Large intestine (tissue), 3 donors: ENCODE measurements at regions not wholly inside any gene's neighbourhood (a gene's known extent, or its start where the extent isn't known, plus 50 kb on each side); places are given as distances from the start of the nearest gene placed in this dataset.

Source experiments
- DNase-seq, 2 donors: peaks; one replicate each; pipeline versions ENCODE4 v3.0.0 to v3.0.0-alpha.2; 2013
- H3K27ac ChIP-seq: one replicate; pipeline ENCODE4 v1.5.1; 2013; ENCODE audit warnings: low read length
- H3K27me3 ChIP-seq: 2 replicates; pipeline ENCODE4 v1.6.1; 2013; ENCODE audit warnings: low read length; ENCODE audit not compliant: control insufficient read depth, insufficient read depth
- H3K36me3 ChIP-seq: 2 replicates; pipeline ENCODE4 v1.6.1; 2013; ENCODE audit warnings: low read length; ENCODE audit not compliant: control insufficient read depth, insufficient read depth
- H3K4me1 ChIP-seq: one replicate; pipeline ENCODE4 v1.6.1; 2013; ENCODE audit warnings: low read length; ENCODE audit not compliant: control insufficient read depth, insufficient read depth
- H3K4me3 ChIP-seq: one replicate; pipeline ENCODE4 v1.5.1; 2013; ENCODE audit warnings: low read length
- H3K9me3 ChIP-seq: one replicate; pipeline ENCODE4 v1.6.1; 2013; ENCODE audit warnings: mild to moderate bottlenecking, low read depth, low read length, moderate library complexity; ENCODE audit not compliant: control insufficient read depth
- WGBS: methylation state at CpG from one replicate; pipeline ENCODE4 v1.1.5; 2013; ENCODE audit warnings: low lambda C conversion rate; ENCODE audit not compliant: insufficient coverage; 5-methylcytosine and 5-hydroxymethylcytosine counted together

GRCh38 chr3:181660337-181660736 lies 51.4 kb upstream of the SOX2 start:
- H3K4me3 ChIP-seq = no peak overlapping the region
- H3K4me1 ChIP-seq = no peaks in the 10 kb centered on the region
- H3K27me3 ChIP-seq = no peaks in the 10 kb centered on the region
- DNase-seq = no peak
- H3K9me3 ChIP-seq = no peaks in the 10 kb centered on the region
- no CpG with 5 or more reads among the region's 2 CpGs for WGBS
- H3K36me3 ChIP-seq = no peaks in the 10 kb centered on the region
- no peak overlapping the region for H3K27ac ChIP-seq

- Histone ChIP-seq H3K9me3 (no peaks in the 10 kb centered on the region), H3K4me3 (no peak overlapping the region), H3K4me1 (no peaks in the 10 kb centered on the region), H3K27ac (no peak overlapping the region), H3K36me3 (no peaks in the 10 kb centered on the region), H3K27me3 (no peaks in the 10 kb centered on the region)
- no peak for DNase-seq
- no CpG with 5 or more reads among the region's 1 CpG for WGBS
These were observed 74.3 kb upstream of the SOX2 start for GRCh38 chr3:181637456-181637855.

- WGBS = 100% methylated on average over 1 of the region's 4 CpGs
These were observed 74.7 kb upstream of the SOX2 start for GRCh38 chr3:181637056-181637455.

GRCh38 chr3:181635141-181635540 lies 76.6 kb upstream of the SOX2 start:
- Histone ChIP-seq H3K9me3 (no peaks in the 10 kb centered on the region), H3K4me3 (no peak overlapping the region), H3K4me1 (no peaks in the 10 kb centered on the region), H3K27me3 (no peaks in the 10 kb centered on the region), H3K27ac (no peak overlapping the region), H3K36me3 (no peaks in the 10 kb centered on the region)
- WGBS = 92% methylated on average over 2 of the region's 4 CpGs
- no peak for DNase-seq

More at GRCh38 chr3:181637056-181637455, 74.7 kb upstream of the SOX2 start:
- H3K27me3 ChIP-seq = no peaks in the 10 kb centered on the region
- no peak overlapping the region for H3K4me3 ChIP-seq
- no peaks in the 10 kb centered on the region for H3K9me3 ChIP-seq
- no peaks in the 10 kb centered on the region for H3K4me1 ChIP-seq
- no peaks in the 10 kb centered on the region for H3K36me3 ChIP-seq
- DNase-seq = no peak
- no peak overlapping the region for H3K27ac ChIP-seq

GRCh38 chr3:181633556-181633955 lies 78.2 kb upstream of the SOX2 start:
- WGBS = no CpG with 5 or more reads among the region's 7 CpGs
- H3K9me3 ChIP-seq = no peaks in the 10 kb centered on the region
- H3K27me3 ChIP-seq = no peaks in the 10 kb centered on the region
- H3K27ac ChIP-seq = no peak overlapping the region
- H3K4me3 ChIP-seq = no peak overlapping the region
- no peak for DNase-seq
- H3K36me3 ChIP-seq = no peaks in the 10 kb centered on the region
- H3K4me1 ChIP-seq = no peaks in the 10 kb centered on the region

- H3K9me3 ChIP-seq = no peaks in the 10 kb centered on the region
- H3K4me1 ChIP-seq = no peaks in the 10 kb centered on the region
- no CpG with 5 or more reads among the region's 3 CpGs for WGBS
- H3K36me3 ChIP-seq = no peaks in the 10 kb centered on the region
- H3K27ac ChIP-seq = no peak overlapping the region
- no peak overlapping the region for H3K4me3 ChIP-seq
- DNase-seq = no peak
- H3K27me3 ChIP-seq = no peaks in the 10 kb centered on the region
These were observed 79.8 kb upstream of the SOX2 start for GRCh38 chr3:181631901-181632300.

- Histone ChIP-seq H3K36me3 (no peaks in the 10 kb centered on the region), H3K27ac (no peak overlapping the region), H3K27me3 (no peaks in the 10 kb centered on the region), H3K4me3 (no peak overlapping the region), H3K4me1 (no peaks in the 10 kb centered on the region), H3K9me3 (no peaks in the 10 kb centered on the region)
- DNase-seq = no peak
These were observed 80.9 kb upstream of the SOX2 start for GRCh38 chr3:181630853-181631252.

GRCh38 chr3:181629711-181630110 lies 82.0 kb upstream of the SOX2 start:
- H3K27ac ChIP-seq = no peak overlapping the region
- WGBS = 75% methylated on average over 1 of the region's 3 CpGs
- H3K4me1 ChIP-seq = no peaks in the 10 kb centered on the region
- no peaks in the 10 kb centered on the region for H3K27me3 ChIP-seq
- H3K9me3 ChIP-seq = no peaks in the 10 kb centered on the region
- no peak overlapping the region for H3K4me3 ChIP-seq
- no peaks in the 10 kb centered on the region for H3K36me3 ChIP-seq
- DNase-seq = no peak

GRCh38 chr3:181629029-181629428 lies 82.7 kb upstream of the SOX2 start:
- no peak for DNase-seq
- H3K4me1 ChIP-seq = no peaks in the 10 kb centered on the region
- WGBS = no CpG with 5 or more reads among the region's 1 CpG
- H3K27ac ChIP-seq = no peak overlapping the region
- no peak overlapping the region for H3K4me3 ChIP-seq
- no peaks in the 10 kb centered on the region for H3K9me3 ChIP-seq
- H3K36me3 ChIP-seq = no peaks in the 10 kb centered on the region
- no peaks in the 10 kb centered on the region for H3K27me3 ChIP-seq

GRCh38 chr3:181628384-181628783 lies 83.3 kb upstream of the SOX2 start:
- Histone ChIP-seq H3K36me3 (no peaks in the 10 kb centered on the region), H3K27me3 (no peaks in the 10 kb centered on the region), H3K4me1 (no peaks in the 10 kb centered on the region), H3K9me3 (no peaks in the 10 kb centered on the region), H3K27ac (no peak overlapping the region), H3K4me3 (no peak overlapping the region)
- no peak for DNase-seq

- Histone ChIP-seq H3K4me1 (no peaks in the 10 kb centered on the region), H3K9me3 (no peaks in the 10 kb centered on the region), H3K4me3 (no peak overlapping the region), H3K36me3 (no peaks in the 10 kb centered on the region), H3K27me3 (no peaks in the 10 kb centered on the region), H3K27ac (no peak overlapping the region)
- DNase-seq = no peak
- WGBS = 100% methylated on average over 1 of the region's 1 CpG
These were observed 85.7 kb upstream of the SOX2 start for GRCh38 chr3:181626036-181626435.
